ENCODE measurements at regions not wholly inside any gene's neighbourhood (a gene's known extent, or its start where the extent isn't known, plus 50 kb on each side); places are given as distances from the start of the nearest gene placed in this dataset.

- no peak overlapping the region for H3K9ac ChIP-seq (ENCODE audit: low read depth, low read length, poor library complexity)
- no peak overlapping the region for H4K8ac ChIP-seq (ENCODE audit: low read depth, low read length)
- no CpG with 5 or more reads among the region's 2 CpGs for WGBS, 2 donors (ENCODE audit: extremely low coverage in 2 of 2, insufficient read length in 2 of 2, insufficient replicate concordance in 1 of 2)
- H3K4ac ChIP-seq (ENCODE audit: low read length) = no peak overlapping the region
- H2AFZ ChIP-seq (ENCODE audit: low read length) = no peak overlapping the region
- H3K36me3 ChIP-seq (replicated peaks in 1 of 2; ENCODE audit: control insufficient read depth in 2 of 2, insufficient read depth in 2 of 2, low read length in 2 of 2) = no peaks in the 10 kb centered on the region
- H3K4me1 ChIP-seq (ENCODE audit: control insufficient read depth in 2 of 2, insufficient read depth in 1 of 2, low read depth in 1 of 2, low read length in 2 of 2) = no peaks in the 10 kb centered on the region
- no peak overlapping the region for H3K14ac ChIP-seq (ENCODE audit: low read length)
- no peak overlapping the region for H3K23ac ChIP-seq (ENCODE audit: low read depth, low read length, poor library complexity)
- H3K4me2 ChIP-seq (ENCODE audit: insufficient read depth, low read length, poor library complexity, severe bottlenecking) = no peak overlapping the region
- H2BK12ac ChIP-seq (ENCODE audit: low read length) = no peak overlapping the region
- H3K9me3 ChIP-seq (replicated peaks in 1 of 2; ENCODE audit: control insufficient read depth in 2 of 2, insufficient read depth in 1 of 2, low read depth in 1 of 2, low read length in 2 of 2) = no peaks in the 10 kb centered on the region
- no peak overlapping the region for H2BK15ac ChIP-seq (ENCODE audit: low read length)
- no peak overlapping the region for H3K18ac ChIP-seq (ENCODE audit: low read length)
- H3K27me3 ChIP-seq (ENCODE audit: control insufficient read depth in 3 of 3, insufficient read depth in 3 of 3, low read depth in 1 of 3, low read length in 3 of 3) = no peaks in the 10 kb centered on the region
- DNase-seq (ENCODE audit: low spot score) = no peak
- H2AK5ac ChIP-seq (ENCODE audit: low read depth, low read length) = no peak overlapping the region
- H3K27ac ChIP-seq (replicated peaks; ENCODE audit: low read length) = no peak overlapping the region
- no peak overlapping the region for H3K4me3 ChIP-seq (ENCODE audit: low read length in 2 of 2)
- no peaks in the 10 kb centered on the region for H3K79me1 ChIP-seq (ENCODE audit: low read depth, low read length)
- no peak overlapping the region for H2BK120ac ChIP-seq (ENCODE audit: low read depth, low read length)
- no peak overlapping the region for H4K91ac ChIP-seq (ENCODE audit: low read depth, low read length, poor library complexity)
- no peak overlapping the region for H2BK5ac ChIP-seq (ENCODE audit: low read length)
Observed at GRCh38 chr4:95898226-95898625, 58.3 kb downstream of the PDHA2 start.

GRCh38 chr4:95909211-95909610 lies 69.3 kb downstream of the PDHA2 start:
- no peak overlapping the region for H3K4me3 ChIP-seq (ENCODE audit: low read length in 2 of 2)
- H2BK120ac ChIP-seq (ENCODE audit: low read depth, low read length) = no peak overlapping the region
- H3K14ac ChIP-seq (ENCODE audit: low read length) = no peak overlapping the region
- H3K27me3 ChIP-seq (ENCODE audit: control insufficient read depth in 3 of 3, insufficient read depth in 3 of 3, low read depth in 1 of 3, low read length in 3 of 3) = no peaks in the 10 kb centered on the region
- no peak overlapping the region for H3K4ac ChIP-seq (ENCODE audit: low read length)
- H2BK12ac ChIP-seq (ENCODE audit: low read length) = no peak overlapping the region
- H3K23ac ChIP-seq (ENCODE audit: low read depth, low read length, poor library complexity) = no peak overlapping the region
- H3K79me1 ChIP-seq (ENCODE audit: low read depth, low read length) = no peaks in the 10 kb centered on the region
- no peaks in the 10 kb centered on the region for H3K36me3 ChIP-seq (replicated peaks in 1 of 2; ENCODE audit: control insufficient read depth in 2 of 2, insufficient read depth in 2 of 2, low read length in 2 of 2)
- no CpG with 5 or more reads among the region's 1 CpG for WGBS, 2 donors (ENCODE audit: extremely low coverage in 2 of 2, insufficient read length in 2 of 2, insufficient replicate concordance in 1 of 2)
- no peak overlapping the region for H3K9ac ChIP-seq (ENCODE audit: low read depth, low read length, poor library complexity)
- H3K4me2 ChIP-seq (ENCODE audit: insufficient read depth, low read length, poor library complexity, severe bottlenecking) = no peak overlapping the region
- no peak overlapping the region for H2BK15ac ChIP-seq (ENCODE audit: low read length)
- H3K9me3 ChIP-seq (replicated peaks in 1 of 2; ENCODE audit: control insufficient read depth in 2 of 2, insufficient read depth in 1 of 2, low read depth in 1 of 2, low read length in 2 of 2) = no peaks in the 10 kb centered on the region
- no peak overlapping the region for H4K8ac ChIP-seq (ENCODE audit: low read depth, low read length)
- H4K91ac ChIP-seq (ENCODE audit: low read depth, low read length, poor library complexity) = no peak overlapping the region
- no peak for DNase-seq (ENCODE audit: low spot score)
- no peak overlapping the region for H2AK5ac ChIP-seq (ENCODE audit: low read depth, low read length)
- H3K4me1 ChIP-seq (ENCODE audit: control insufficient read depth in 2 of 2, insufficient read depth in 1 of 2, low read depth in 1 of 2, low read length in 2 of 2) = no peaks in the 10 kb centered on the region
- H2BK5ac ChIP-seq (ENCODE audit: low read length) = no peak overlapping the region
- H3K27ac ChIP-seq (replicated peaks; ENCODE audit: low read length) = no peak overlapping the region
- H2AFZ ChIP-seq (ENCODE audit: low read length) = no peak overlapping the region
- no peak overlapping the region for H3K18ac ChIP-seq (ENCODE audit: low read length)

GRCh38 chr4:95910749-95911148 lies 70.9 kb downstream of the PDHA2 start:
- no peak overlapping the region for H3K18ac ChIP-seq (ENCODE audit: low read length)
- H4K8ac ChIP-seq (ENCODE audit: low read depth, low read length) = no peak overlapping the region
- no peaks in the 10 kb centered on the region for H3K4me1 ChIP-seq (ENCODE audit: control insufficient read depth in 2 of 2, insufficient read depth in 1 of 2, low read depth in 1 of 2, low read length in 2 of 2)
- no CpG with 5 or more reads among the region's 2 CpGs for WGBS, 2 donors (ENCODE audit: extremely low coverage in 2 of 2, insufficient read length in 2 of 2, insufficient replicate concordance in 1 of 2)
- no peaks in the 10 kb centered on the region for H3K79me1 ChIP-seq (ENCODE audit: low read depth, low read length)
- no peak overlapping the region for H2BK120ac ChIP-seq (ENCODE audit: low read depth, low read length)
- H3K4ac ChIP-seq (ENCODE audit: low read length) = no peak overlapping the region
- no peaks in the 10 kb centered on the region for H3K27me3 ChIP-seq (ENCODE audit: control insufficient read depth in 3 of 3, insufficient read depth in 3 of 3, low read depth in 1 of 3, low read length in 3 of 3)
- no peak overlapping the region for H3K9ac ChIP-seq (ENCODE audit: low read depth, low read length, poor library complexity)
- H2AK5ac ChIP-seq (ENCODE audit: low read depth, low read length) = no peak overlapping the region
- no peak overlapping the region for H4K91ac ChIP-seq (ENCODE audit: low read depth, low read length, poor library complexity)
- no peak overlapping the region for H3K27ac ChIP-seq (replicated peaks; ENCODE audit: low read length)
- H2AFZ ChIP-seq (ENCODE audit: low read length) = no peak overlapping the region
- H3K4me2 ChIP-seq (ENCODE audit: insufficient read depth, low read length, poor library complexity, severe bottlenecking) = no peak overlapping the region
- H3K14ac ChIP-seq (ENCODE audit: low read length) = no peak overlapping the region
- no peak overlapping the region for H2BK12ac ChIP-seq (ENCODE audit: low read length)
- H3K36me3 ChIP-seq (replicated peaks in 1 of 2; ENCODE audit: control insufficient read depth in 2 of 2, insufficient read depth in 2 of 2, low read length in 2 of 2) = no peaks in the 10 kb centered on the region
- no peak overlapping the region for H3K4me3 ChIP-seq (ENCODE audit: low read length in 2 of 2)
- H2BK5ac ChIP-seq (ENCODE audit: low read length) = no peak overlapping the region
- H3K23ac ChIP-seq (ENCODE audit: low read depth, low read length, poor library complexity) = no peak overlapping the region
- no peaks in the 10 kb centered on the region for H3K9me3 ChIP-seq (replicated peaks in 1 of 2; ENCODE audit: control insufficient read depth in 2 of 2, insufficient read depth in 1 of 2, low read depth in 1 of 2, low read length in 2 of 2)
- H2BK15ac ChIP-seq (ENCODE audit: low read length) = no peak overlapping the region
- DNase-seq (ENCODE audit: low spot score) = no peak

- no peaks in the 10 kb centered on the region for H3K9me3 ChIP-seq (replicated peaks in 1 of 2; ENCODE audit: control insufficient read depth in 2 of 2, insufficient read depth in 1 of 2, low read depth in 1 of 2, low read length in 2 of 2)
- H3K9ac ChIP-seq (ENCODE audit: low read depth, low read length, poor library complexity) = no peak overlapping the region
Observed at GRCh38 chr4:95921470-95921869, 81.6 kb downstream of the PDHA2 start.

More at GRCh38 chr4:95921470-95921869, 81.6 kb downstream of the PDHA2 start:
- no peak overlapping the region for H3K4me3 ChIP-seq (ENCODE audit: low read length in 2 of 2)
- H3K23ac ChIP-seq (ENCODE audit: low read depth, low read length, poor library complexity) = no peak overlapping the region
- no peaks in the 10 kb centered on the region for H3K79me1 ChIP-seq (ENCODE audit: low read depth, low read length)
- H3K4me1 ChIP-seq (ENCODE audit: control insufficient read depth in 2 of 2, insufficient read depth in 1 of 2, low read depth in 1 of 2, low read length in 2 of 2) = no peaks in the 10 kb centered on the region
- H2BK15ac ChIP-seq (ENCODE audit: low read length) = no peak overlapping the region
- H3K4ac ChIP-seq (ENCODE audit: low read length) = no peak overlapping the region
- H2AFZ ChIP-seq (ENCODE audit: low read length) = no peak overlapping the region
- H3K27ac ChIP-seq (replicated peaks; ENCODE audit: low read length) = no peak overlapping the region
- H3K36me3 ChIP-seq (replicated peaks in 1 of 2; ENCODE audit: control insufficient read depth in 2 of 2, insufficient read depth in 2 of 2, low read length in 2 of 2) = no peaks in the 10 kb centered on the region
- H2BK120ac ChIP-seq (ENCODE audit: low read depth, low read length) = no peak overlapping the region
- no peak overlapping the region for H2AK5ac ChIP-seq (ENCODE audit: low read depth, low read length)
- no peaks in the 10 kb centered on the region for H3K27me3 ChIP-seq (ENCODE audit: control insufficient read depth in 3 of 3, insufficient read depth in 3 of 3, low read depth in 1 of 3, low read length in 3 of 3)
- H3K18ac ChIP-seq (ENCODE audit: low read length) = no peak overlapping the region
- no peak overlapping the region for H4K8ac ChIP-seq (ENCODE audit: low read depth, low read length)
- no peak overlapping the region for H4K91ac ChIP-seq (ENCODE audit: low read depth, low read length, poor library complexity)
- no peak overlapping the region for H3K4me2 ChIP-seq (ENCODE audit: insufficient read depth, low read length, poor library complexity, severe bottlenecking)
- no peak overlapping the region for H3K14ac ChIP-seq (ENCODE audit: low read length)
- DNase-seq (ENCODE audit: low spot score) = no peak
- no peak overlapping the region for H2BK5ac ChIP-seq (ENCODE audit: low read length)
- H2BK12ac ChIP-seq (ENCODE audit: low read length) = no peak overlapping the region
